ENCODE measurements at regions not wholly inside any gene's neighbourhood (a gene's known extent, or its start where the extent isn't known, plus 50 kb on each side); places are given as distances from the start of the nearest gene placed in this dataset.

DNA sequence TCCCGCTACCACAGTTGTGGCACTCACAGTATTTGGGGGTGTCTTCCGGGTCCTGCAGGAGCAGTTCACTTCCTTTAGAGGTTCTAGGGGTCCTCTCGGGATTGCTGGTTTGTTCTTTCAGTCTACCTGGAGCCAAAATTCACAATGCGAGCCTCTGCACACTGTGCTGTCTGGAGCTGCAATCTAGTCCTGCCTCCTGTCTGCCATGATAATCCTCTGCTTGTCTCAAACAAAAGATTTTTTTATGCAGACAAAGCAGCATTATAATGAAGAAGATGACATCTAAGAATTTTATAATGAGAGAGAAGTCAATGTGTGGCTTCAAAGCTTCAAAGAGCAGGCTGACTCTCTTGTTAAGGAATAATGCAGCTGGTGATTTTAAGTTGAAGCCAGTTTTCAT lies 975.1 kb upstream of the GYPC start:
- H3K36me3 ChIP-seq (replicated peaks; ENCODE audit: insufficient read depth, low read length): no peaks in the 10 kb centered on the region
- H3K4me1 ChIP-seq (ENCODE audit: low read length): peaks cover 25% of the 10 kb centered on the region
- peaks cover 12% of the 10 kb centered on the region; the same call in 1 of the 2 replicates for H3F3A ChIP-seq (ENCODE audit: insufficient read depth, low read length)
- TF ChIP-seq EZH2phosphoT487 (IDR thresholded peaks at IDR 0.05; ENCODE audit: low read length) (no peak), EZH2 (optimal IDR thresholded peaks at IDR 0.05; ENCODE audit: low read depth, low read length) (no peak)
- TF ChIP-seq, protein P1, sequence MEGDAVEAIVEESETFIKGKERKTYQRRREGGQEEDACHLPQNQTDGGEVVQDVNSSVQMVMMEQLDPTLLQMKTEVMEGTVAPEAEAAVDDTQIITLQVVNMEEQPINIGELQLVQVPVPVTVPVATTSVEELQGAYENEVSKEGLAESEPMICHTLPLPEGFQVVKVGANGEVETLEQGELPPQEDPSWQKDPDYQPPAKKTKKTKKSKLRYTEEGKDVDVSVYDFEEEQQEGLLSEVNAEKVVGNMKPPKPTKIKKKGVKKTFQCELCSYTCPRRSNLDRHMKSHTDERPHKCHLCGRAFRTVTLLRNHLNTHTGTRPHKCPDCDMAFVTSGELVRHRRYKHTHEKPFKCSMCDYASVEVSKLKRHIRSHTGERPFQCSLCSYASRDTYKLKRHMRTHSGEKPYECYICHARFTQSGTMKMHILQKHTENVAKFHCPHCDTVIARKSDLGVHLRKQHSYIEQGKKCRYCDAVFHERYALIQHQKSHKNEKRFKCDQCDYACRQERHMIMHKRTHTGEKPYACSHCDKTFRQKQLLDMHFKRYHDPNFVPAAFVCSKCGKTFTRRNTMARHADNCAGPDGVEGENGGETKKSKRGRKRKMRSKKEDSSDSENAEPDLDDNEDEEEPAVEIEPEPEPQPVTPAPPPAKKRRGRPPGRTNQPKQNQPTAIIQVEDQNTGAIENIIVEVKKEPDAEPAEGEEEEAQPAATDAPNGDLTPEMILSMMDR (IDR thresholded peaks at IDR 0.05; ENCODE audit: low read length): no peak
- H3K9me2 ChIP-seq (replicated peaks; ENCODE audit: insufficient read depth, low read length): no peaks in the 10 kb centered on the region
- no peak overlapping the region for H3K4me3 ChIP-seq (ENCODE audit: low read length)
- H3K4me2 ChIP-seq (ENCODE audit: low read depth, low read length): no peak overlapping the region
- DNase-seq: no peak
- H3K27me3 ChIP-seq (replicated peaks; ENCODE audit: insufficient read depth, low read length): no peaks in the 10 kb centered on the region
- no peaks in the 10 kb centered on the region for H4K20me1 ChIP-seq (ENCODE audit: insufficient read depth, low read length)
- no peak overlapping the region for H3K9ac ChIP-seq (ENCODE audit: low read length)
- no peaks in the 10 kb centered on the region for H3K79me2 ChIP-seq (ENCODE audit: low read length)
- no peak overlapping the region for H2AFZ ChIP-seq (ENCODE audit: low read length)
- no peak overlapping the region for H3K27ac ChIP-seq (ENCODE audit: low read length)
- H3K9me3 ChIP-seq (replicated peaks; ENCODE audit: insufficient read depth, low read length): no peaks in the 10 kb centered on the region

DNA sequence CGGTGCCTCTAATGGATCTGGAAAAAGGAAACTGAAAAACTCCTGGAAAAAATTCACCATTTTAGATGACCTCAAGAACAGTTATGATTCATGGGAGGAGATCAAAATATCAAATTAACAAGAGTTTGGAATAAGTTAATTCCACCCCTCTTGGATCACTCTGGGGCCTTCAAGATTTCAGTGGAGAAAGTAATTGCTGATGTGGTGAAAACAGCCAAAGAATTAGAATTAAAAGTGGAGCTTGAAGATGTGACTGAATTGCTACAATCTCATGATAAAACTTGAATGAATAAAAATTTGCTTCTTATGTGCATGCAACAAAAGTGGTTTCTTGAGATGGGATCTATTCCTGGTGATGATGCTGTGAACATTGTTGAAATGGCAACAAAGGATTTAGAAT lies 974.4 kb upstream of the GYPC start:
- Histone ChIP-seq H2AFZ (ENCODE audit: low read length) (no peak overlapping the region), H3K4me3 (ENCODE audit: low read length) (no peak overlapping the region), H3K79me2 (ENCODE audit: low read length) (no peaks in the 10 kb centered on the region), H3K4me2 (ENCODE audit: low read depth, low read length) (no peak overlapping the region), H3K9me3 (replicated peaks; ENCODE audit: insufficient read depth, low read length) (no peaks in the 10 kb centered on the region), H3K27me3 (replicated peaks; ENCODE audit: insufficient read depth, low read length) (no peaks in the 10 kb centered on the region), H4K20me1 (ENCODE audit: insufficient read depth, low read length) (no peaks in the 10 kb centered on the region), H3K9me2 (replicated peaks; ENCODE audit: insufficient read depth, low read length) (no peaks in the 10 kb centered on the region), H3K27ac (ENCODE audit: low read length) (no peak overlapping the region), H3K4me1 (ENCODE audit: low read length) (peaks cover 28% of the 10 kb centered on the region), H3K9ac (ENCODE audit: low read length) (no peak overlapping the region), H3F3A (ENCODE audit: insufficient read depth, low read length) (peaks cover 12% of the 10 kb centered on the region; the same call in 1 of the 2 replicates), H3K36me3 (replicated peaks; ENCODE audit: insufficient read depth, low read length) (no peaks in the 10 kb centered on the region)
- TF ChIP-seq, protein P1 (IDR thresholded peaks at IDR 0.05; ENCODE audit: low read length): no peak
- TF ChIP-seq EZH2 (optimal IDR thresholded peaks at IDR 0.05; ENCODE audit: low read depth, low read length): no peak
- no peak for TF ChIP-seq EZH2phosphoT487 (IDR thresholded peaks at IDR 0.05; ENCODE audit: low read length)
- no peak for DNase-seq

DNA sequence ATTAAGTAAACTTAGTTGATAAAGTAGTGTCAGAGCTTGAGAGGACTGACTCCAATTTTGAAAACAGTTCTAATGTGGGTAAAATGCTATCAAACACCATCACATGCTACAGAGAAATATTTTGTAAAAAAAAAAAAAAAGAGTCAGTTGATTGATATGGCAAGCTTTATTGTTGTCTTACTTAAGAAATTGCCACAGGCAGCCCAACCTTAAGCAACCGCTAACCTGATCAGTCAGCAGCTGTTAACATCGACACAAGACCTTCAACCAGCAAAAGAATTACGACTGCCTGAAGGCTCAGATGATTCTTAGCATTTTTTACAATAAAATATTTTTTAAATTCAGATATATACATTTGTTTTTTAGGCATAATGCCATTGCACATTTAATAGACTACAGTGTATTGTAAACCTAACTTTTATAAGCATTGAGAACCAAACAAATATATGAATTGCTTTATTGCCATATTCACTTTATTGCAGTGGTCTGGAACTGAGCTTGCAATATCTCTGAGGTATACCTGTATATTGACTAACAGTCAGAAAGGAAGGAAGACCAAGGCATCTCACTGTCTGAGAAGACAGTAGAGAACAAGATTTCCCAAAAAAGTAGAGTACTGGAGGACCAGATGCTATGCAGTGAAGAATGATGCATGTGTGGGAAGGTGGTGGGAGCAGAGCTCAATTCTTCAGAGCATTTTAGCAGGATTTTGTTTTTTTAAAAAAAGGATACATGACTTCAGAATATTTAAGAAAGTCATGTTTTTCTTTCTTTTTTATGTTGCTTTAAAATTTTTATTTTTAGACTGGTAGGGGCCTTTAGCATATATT lies 973.8 kb upstream of the GYPC start:
- TF ChIP-seq, protein P1 (IDR thresholded peaks at IDR 0.05; ENCODE audit: low read length): no peak
- TF ChIP-seq EZH2phosphoT487 (IDR thresholded peaks at IDR 0.05; ENCODE audit: low read length) (no peak), EZH2 (optimal IDR thresholded peaks at IDR 0.05; ENCODE audit: low read depth, low read length) (no peak)

More for the DNA sequence above, 973.8 kb upstream of the GYPC start:
- no peaks in the 10 kb centered on the region for H3K79me2 ChIP-seq (ENCODE audit: low read length)
- no peaks in the 10 kb centered on the region for H4K20me1 ChIP-seq (ENCODE audit: insufficient read depth, low read length)
- no peak overlapping the region for H3K4me2 ChIP-seq (ENCODE audit: low read depth, low read length)
- DNase-seq: no peak
- H3K9me2 ChIP-seq (replicated peaks; ENCODE audit: insufficient read depth, low read length): no peaks in the 10 kb centered on the region
- H3F3A ChIP-seq (ENCODE audit: insufficient read depth, low read length): peaks cover 12% of the 10 kb centered on the region; the same call in 1 of the 2 replicates
- no peak overlapping the region for H2AFZ ChIP-seq (ENCODE audit: low read length)
- H3K9ac ChIP-seq (ENCODE audit: low read length): no peak overlapping the region
- no peak overlapping the region for H3K4me3 ChIP-seq (ENCODE audit: low read length)
- no peaks in the 10 kb centered on the region for H3K27me3 ChIP-seq (replicated peaks; ENCODE audit: insufficient read depth, low read length)
- peaks cover 28% of the 10 kb centered on the region for H3K4me1 ChIP-seq (ENCODE audit: low read length)
- H3K36me3 ChIP-seq (replicated peaks; ENCODE audit: insufficient read depth, low read length): no peaks in the 10 kb centered on the region
- no peaks in the 10 kb centered on the region for H3K9me3 ChIP-seq (replicated peaks; ENCODE audit: insufficient read depth, low read length)
- H3K27ac ChIP-seq (ENCODE audit: low read length): no peak overlapping the region
